Neural cell (in vitro differentiated cells): ENCODE measurements at regions not wholly inside any gene's neighbourhood (a gene's known extent, or its start where the extent isn't known, plus 50 kb on each side); places are given as distances from the start of the nearest gene placed in this dataset.

Experiments
- POLR2AphosphoS5 ChIP-seq: IDR thresholded peaks from 2 replicates; pipeline ENCODE4 v1.6.1; 2012
- TF ChIP-seq, protein P1 (sequence below): fragments of 450-650 bp; IDR thresholded peaks from 2 replicates; pipeline ENCODE4 v1.5.1; 2014; ENCODE audit warnings: antibody characterized with exemption, mild to moderate bottlenecking, moderate library complexity; ENCODE audit not compliant: poor library complexity, severe bottlenecking
- TF ChIP-seq, protein P2 (sequence below): IDR thresholded peaks from 2 replicates; pipeline ENCODE4 v1.6.1; 2012; ENCODE audit warnings: borderline replicate concordance

DNA sequence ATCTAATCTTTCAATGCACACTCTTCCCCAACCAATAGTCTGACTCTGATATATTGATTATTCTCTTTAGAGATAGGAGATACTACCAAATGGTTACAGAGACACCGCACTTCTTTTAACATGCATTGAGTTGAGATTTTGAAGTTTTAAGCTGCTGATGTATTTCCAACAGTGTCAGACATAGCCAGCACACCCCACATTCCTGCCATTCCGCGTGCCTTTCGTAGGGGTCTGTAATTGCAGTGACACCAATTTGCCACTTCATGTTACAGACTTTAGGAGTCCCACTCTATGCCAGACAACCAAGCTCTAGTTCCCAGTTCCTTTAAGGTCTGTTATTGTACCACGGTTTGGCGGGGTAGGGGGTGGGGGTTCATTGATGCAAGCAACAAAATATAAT lies 618.2 kb upstream of the FRG1 start:
- TF ChIP-seq, protein P1, sequence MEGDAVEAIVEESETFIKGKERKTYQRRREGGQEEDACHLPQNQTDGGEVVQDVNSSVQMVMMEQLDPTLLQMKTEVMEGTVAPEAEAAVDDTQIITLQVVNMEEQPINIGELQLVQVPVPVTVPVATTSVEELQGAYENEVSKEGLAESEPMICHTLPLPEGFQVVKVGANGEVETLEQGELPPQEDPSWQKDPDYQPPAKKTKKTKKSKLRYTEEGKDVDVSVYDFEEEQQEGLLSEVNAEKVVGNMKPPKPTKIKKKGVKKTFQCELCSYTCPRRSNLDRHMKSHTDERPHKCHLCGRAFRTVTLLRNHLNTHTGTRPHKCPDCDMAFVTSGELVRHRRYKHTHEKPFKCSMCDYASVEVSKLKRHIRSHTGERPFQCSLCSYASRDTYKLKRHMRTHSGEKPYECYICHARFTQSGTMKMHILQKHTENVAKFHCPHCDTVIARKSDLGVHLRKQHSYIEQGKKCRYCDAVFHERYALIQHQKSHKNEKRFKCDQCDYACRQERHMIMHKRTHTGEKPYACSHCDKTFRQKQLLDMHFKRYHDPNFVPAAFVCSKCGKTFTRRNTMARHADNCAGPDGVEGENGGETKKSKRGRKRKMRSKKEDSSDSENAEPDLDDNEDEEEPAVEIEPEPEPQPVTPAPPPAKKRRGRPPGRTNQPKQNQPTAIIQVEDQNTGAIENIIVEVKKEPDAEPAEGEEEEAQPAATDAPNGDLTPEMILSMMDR: no peak
- TF ChIP-seq, protein P2, sequence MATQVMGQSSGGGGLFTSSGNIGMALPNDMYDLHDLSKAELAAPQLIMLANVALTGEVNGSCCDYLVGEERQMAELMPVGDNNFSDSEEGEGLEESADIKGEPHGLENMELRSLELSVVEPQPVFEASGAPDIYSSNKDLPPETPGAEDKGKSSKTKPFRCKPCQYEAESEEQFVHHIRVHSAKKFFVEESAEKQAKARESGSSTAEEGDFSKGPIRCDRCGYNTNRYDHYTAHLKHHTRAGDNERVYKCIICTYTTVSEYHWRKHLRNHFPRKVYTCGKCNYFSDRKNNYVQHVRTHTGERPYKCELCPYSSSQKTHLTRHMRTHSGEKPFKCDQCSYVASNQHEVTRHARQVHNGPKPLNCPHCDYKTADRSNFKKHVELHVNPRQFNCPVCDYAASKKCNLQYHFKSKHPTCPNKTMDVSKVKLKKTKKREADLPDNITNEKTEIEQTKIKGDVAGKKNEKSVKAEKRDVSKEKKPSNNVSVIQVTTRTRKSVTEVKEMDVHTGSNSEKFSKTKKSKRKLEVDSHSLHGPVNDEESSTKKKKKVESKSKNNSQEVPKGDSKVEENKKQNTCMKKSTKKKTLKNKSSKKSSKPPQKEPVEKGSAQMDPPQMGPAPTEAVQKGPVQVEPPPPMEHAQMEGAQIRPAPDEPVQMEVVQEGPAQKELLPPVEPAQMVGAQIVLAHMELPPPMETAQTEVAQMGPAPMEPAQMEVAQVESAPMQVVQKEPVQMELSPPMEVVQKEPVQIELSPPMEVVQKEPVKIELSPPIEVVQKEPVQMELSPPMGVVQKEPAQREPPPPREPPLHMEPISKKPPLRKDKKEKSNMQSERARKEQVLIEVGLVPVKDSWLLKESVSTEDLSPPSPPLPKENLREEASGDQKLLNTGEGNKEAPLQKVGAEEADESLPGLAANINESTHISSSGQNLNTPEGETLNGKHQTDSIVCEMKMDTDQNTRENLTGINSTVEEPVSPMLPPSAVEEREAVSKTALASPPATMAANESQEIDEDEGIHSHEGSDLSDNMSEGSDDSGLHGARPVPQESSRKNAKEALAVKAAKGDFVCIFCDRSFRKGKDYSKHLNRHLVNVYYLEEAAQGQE: no peak
- no peak for TF ChIP-seq POLR2AphosphoS5
